CD4-positive, alpha-beta T cell treated with Interferon alpha-2 for 1 hour (primary cell): ENCODE measurements at regions not wholly inside any gene's neighbourhood (a gene's known extent, or its start where the extent isn't known, plus 50 kb on each side); places are given as distances from the start of the nearest gene placed in this dataset.
"Not testable (repeated sequence)": the region's sequence is repeated elsewhere in the genome, so short reads cannot be mapped to it uniquely, and the experiment has no call there.

Experiments used
- DNase-seq, 2 donors: peaks; one replicate each; pipeline ENCODE4 v3.0.0-alpha.2; 2020 to 2022

GRCh38 chr6:86030875-86031274 lies 388.2 kb upstream of the SYNCRIP start:
- DNase-seq: no peak

- DNase-seq: no peak
These were observed 386.1 kb upstream of the SYNCRIP start for GRCh38 chr6:86028776-86029175.

- DNase-seq: not testable (repeated sequence)
These were observed 384.2 kb upstream of the SYNCRIP start for GRCh38 chr6:86026890-86027289.

GRCh38 chr6:86017236-86017635 lies 374.6 kb upstream of the SYNCRIP start:
- no peak for DNase-seq

- no peak for DNase-seq
These were observed 373.9 kb upstream of the SYNCRIP start for GRCh38 chr6:86016567-86016966.

- no peak for DNase-seq
These were observed 373.4 kb upstream of the SYNCRIP start for GRCh38 chr6:86016077-86016476.

GRCh38 chr6:86012991-86013390 lies 370.3 kb upstream of the SYNCRIP start:
- not testable (repeated sequence) for DNase-seq

GRCh38 chr6:86010915-86011786 lies 368.5 kb upstream of the SYNCRIP start:
- no peak for DNase-seq

GRCh38 chr6:85997206-85997605 lies 354.5 kb upstream of the SYNCRIP start:
- DNase-seq: no peak

GRCh38 chr6:85996034-85996375 lies 353.3 kb upstream of the SYNCRIP start:
- DNase-seq: no peak

- no peak for DNase-seq
These were observed 352.8 kb upstream of the SYNCRIP start for GRCh38 chr6:85995339-85996033.

- DNase-seq: no peak
These were observed 344.0 kb upstream of the SYNCRIP start for GRCh38 chr6:85986681-85987080.

- DNase-seq: no peak
These were observed 340.5 kb upstream of the SYNCRIP start for GRCh38 chr6:85983032-85983659.

- DNase-seq: no peak
These were observed 335.0 kb upstream of the SYNCRIP start for GRCh38 chr6:85977661-85978060.

GRCh38 chr6:85975957-85976356 lies 333.3 kb upstream of the SYNCRIP start:
- DNase-seq: no peak

- DNase-seq: no peak
These were observed 328.6 kb upstream of the SYNCRIP start for GRCh38 chr6:85971238-85971637.

GRCh38 chr6:85966828-85967227 lies 324.1 kb upstream of the SYNCRIP start:
- no peak for DNase-seq

GRCh38 chr6:85961746-85962145 lies 319.1 kb upstream of the SYNCRIP start:
- DNase-seq: no peak

- DNase-seq: no peak
These were observed 318.4 kb upstream of the SYNCRIP start for GRCh38 chr6:85961125-85961524.

- DNase-seq: no peak
These were observed 305.8 kb upstream of the SYNCRIP start for GRCh38 chr6:85948481-85948880.

- DNase-seq: no peak
These were observed 302.9 kb upstream of the SYNCRIP start for GRCh38 chr6:85945459-85946185.

- DNase-seq: no peak
These were observed 302.1 kb upstream of the SYNCRIP start for GRCh38 chr6:85944776-85945175.

GRCh38 chr6:85942844-85943243 lies 300.2 kb upstream of the SYNCRIP start:
- no peak for DNase-seq
